ENCODE measurements at regions not wholly inside any gene's neighbourhood (a gene's known extent, or its start where the extent isn't known, plus 50 kb on each side); places are given as distances from the start of the nearest gene placed in this dataset.

DNA sequence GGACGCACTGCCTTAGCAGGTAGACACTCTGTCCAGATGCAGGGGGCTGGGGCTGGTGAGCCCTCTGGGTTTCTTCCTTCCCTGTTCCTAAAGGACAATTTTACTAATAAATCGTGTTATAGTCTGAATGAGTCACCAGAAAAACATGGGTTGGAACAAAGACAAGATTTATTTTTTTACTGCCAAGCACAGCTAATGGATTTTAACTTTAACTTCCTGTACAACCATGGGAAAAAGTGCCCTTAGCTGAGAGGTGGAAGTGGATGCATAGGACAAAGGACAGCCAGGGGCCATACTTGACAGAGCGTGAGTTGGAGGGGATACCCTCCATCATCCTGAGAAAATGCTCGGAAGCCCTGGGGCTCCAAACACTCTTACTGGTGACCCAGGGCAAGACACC is 300.7 kb downstream of the MSX2 start:
- DNase-seq: no peak

DNA sequence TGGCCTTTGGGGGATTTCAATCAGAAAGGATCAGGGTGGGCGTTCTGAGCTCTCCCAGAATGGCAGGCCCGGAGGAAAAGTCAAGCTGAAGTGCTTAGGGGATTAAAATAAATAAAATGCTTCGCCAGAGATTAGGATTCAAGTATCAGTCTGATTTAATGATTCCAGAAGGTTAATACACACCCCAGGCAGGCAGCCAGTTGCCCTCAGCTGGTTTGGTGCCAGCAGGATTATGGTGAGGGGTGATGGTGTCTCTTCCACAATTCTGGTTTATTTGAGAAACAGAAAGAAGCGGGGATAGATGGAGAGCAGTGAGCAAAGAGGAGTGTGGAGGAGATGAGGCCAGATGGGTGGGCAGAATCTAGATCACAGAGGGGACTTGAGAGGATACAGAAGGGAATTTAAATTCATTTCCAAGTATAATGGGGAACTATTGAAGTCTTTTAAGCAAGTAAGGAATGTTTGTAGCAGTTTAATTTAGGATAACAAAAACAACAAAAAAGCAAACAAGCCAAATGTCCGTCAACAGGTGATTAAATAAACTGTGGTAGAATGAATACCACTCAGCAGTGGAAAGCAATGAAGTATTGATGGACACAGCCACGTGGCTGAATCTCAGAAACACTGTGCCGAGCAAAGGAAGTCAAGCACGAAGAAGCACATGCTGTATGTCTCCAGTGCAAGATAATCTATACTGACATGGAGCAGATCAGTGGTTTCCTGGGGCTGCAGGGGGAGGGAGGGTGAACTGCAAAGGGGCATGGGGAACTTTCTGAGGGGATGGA is 297.7 kb downstream of the MSX2 start:
- no peak for DNase-seq

DNA sequence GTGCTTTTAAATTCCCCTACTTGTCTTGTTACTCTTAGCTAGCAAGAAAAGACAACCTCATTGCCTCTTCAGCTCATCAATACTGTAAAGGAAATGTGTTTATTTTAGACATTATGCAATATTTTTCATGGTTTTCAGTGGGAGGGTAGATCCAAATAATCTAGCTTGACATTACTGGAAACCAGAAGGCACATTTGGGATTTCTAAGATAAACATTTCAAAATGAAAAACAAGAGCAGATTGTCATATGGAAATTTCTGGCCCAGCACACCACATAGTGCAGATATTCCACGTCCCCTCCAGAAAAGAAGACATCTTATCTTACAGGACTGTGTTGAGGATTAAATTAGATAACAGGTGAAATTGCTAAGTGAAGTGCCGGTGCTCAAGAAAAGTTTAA is 296.9 kb downstream of the MSX2 start:
- no peak for DNase-seq

DNA sequence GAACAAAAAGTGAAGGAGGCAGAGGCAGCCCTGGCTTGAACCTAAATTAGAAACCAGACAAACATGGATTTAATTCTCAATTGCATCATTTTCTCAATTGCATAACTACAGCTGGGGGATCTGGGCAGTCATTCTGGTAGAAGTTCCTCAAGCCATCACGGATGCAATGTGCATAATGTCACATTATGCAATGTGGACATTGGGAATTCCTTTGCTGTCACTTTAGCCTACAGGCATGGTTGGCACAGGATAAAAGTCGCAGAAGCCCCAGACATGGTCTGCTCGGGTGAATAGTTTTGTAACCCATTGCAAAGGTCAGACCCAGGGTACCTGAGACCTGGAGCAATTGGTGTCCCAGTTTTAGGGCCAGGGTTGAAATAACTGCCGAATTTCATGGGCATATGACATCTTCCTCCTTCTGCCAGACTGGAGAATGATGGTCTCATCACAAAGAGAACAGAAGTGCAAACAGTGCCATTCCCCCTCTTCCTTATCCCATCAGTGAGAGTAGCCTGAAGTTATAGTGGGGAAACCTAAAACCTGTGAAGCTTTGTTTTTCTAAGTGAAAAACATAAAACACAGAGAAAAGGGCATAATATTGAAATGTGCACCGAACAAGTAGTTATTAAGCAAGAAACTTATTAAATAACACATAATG is 290.8 kb downstream of the MSX2 start:
- DNase-seq: no peak

DNA sequence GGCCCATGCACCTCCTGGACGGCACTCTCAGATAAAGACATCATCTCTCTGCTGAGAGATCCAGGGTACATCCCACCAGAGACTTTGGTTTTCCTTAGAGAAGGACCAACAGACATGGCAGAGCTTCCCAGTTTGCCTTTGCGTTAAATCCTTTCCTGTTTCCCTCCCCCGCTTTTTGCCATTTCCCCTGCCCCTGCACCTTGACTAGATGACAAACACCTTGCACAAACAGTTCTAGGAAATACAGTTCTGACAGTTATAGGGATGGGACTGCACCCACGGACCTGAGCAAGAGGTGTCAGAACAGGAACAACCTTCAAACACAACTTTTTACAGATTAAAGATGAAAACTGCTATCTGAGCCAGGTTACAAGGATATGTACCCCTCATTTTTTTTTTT is 288.9 kb downstream of the MSX2 start:
- DNase-seq: no peak

DNA sequence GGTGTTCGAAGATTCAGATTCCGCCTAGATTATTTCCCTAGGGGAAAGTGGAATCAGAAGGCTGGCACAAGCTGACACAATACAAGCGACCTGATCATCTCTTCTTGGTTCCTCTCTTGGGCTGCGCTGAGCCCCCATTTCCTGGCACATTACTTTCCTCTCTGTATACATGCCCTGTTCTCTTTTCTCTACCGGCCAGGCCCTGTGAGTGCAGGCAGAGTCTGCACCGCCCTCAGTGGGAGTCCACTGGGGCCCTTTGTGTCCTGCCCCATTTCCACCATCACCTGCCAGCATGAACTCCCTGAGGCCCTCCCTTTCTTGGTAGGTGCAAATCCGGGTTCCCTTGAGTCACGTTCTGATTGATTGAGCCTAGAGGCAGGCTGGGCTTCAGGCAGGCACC is 287.9 kb downstream of the MSX2 start:
- DNase-seq: no peak

DNA sequence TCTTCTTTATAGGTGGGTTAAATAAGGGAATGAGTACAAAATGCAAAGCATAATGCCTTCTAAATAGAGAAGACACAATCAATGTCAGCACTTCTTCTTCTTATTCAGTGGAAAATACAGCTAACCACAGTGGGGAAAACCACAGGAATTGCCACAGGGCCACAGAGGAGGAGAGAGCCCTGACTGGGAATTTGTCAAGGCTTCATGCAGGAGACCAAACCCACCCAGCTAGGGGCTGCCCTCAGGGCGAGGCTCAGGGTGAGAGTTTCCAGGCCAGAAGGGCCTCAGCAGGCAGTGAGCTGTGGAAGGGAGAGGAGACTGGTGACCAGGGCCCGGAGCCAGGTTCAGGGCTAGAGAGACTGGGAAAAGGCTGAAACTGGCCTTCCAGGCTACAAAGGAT is 279.1 kb downstream of the MSX2 start:
- DNase-seq: no peak

DNA sequence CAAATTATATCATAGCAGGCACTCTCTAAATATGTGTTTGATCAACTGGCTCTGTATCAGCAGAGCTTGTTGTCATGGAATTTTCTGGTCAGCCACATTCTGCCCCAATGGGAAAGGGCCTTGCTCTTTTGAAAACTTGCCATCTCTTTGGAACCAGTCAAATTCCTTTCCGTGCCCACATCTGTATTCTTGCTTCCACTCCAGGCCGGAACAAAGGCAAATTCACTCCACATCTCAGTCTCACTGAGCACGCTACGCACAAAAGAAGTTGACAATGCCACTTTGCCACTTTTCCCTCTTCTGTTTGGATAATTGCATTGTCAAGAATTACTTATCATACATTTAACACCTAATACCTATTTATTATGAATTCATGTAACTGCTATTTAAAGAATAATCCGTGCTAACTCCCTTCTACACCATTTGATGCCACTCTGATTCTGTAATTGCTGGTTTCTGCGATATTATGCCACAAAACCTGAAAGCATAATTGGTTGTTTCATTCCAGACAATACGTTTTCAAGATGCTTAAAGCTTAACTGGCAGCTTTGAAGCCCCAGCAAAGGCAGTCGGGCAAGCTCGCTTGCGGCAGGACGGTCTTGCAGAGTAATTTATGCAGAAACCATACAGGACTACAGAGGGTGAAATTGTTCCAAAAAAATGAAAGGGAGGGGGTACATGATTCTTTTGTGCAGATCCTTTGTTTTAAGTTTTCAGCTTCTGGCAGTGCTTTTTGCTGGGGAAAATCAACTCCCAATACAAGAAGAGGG is 277.7 kb downstream of the MSX2 start:
- no peak for DNase-seq

DNA sequence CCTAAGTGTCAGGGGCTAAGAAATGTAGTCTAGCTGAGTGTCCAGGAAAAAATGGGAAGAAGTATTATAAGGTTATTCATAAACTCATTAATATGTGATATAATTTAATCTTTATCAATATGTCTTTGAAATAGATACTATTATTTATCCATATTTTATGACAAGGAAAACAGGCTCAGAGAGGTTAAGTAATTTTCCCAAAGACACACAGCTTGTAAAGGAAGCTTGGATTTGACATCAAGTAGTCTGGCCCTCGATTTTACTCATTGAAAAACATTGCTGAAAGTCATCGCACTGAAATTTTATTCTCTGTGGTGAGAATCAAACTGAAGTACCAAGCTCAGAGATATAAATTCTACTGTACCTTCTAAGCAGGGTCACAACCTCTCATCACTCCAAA is 276.9 kb downstream of the MSX2 start:
- no peak for DNase-seq

DNA sequence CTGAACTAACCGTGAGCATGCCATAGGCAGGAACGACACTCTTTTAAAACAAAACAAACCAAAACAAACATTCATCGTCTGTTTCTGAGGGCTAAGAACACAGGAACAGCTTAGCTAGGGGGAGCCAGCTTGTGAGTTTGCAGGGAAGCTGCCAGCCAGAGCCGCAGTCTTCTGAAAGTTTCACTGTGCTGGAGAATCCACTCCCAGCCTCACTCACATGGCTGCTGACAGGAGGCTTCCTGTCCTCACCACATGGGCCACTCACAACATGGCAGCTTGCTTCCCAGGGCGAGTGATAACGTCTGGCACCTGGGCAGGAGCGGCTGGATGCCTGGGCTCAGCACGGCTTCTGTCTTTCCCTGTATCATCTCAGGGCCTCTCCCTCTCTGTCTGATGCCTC is 275.2 kb downstream of the MSX2 start:
- DNase-seq: no peak

DNA sequence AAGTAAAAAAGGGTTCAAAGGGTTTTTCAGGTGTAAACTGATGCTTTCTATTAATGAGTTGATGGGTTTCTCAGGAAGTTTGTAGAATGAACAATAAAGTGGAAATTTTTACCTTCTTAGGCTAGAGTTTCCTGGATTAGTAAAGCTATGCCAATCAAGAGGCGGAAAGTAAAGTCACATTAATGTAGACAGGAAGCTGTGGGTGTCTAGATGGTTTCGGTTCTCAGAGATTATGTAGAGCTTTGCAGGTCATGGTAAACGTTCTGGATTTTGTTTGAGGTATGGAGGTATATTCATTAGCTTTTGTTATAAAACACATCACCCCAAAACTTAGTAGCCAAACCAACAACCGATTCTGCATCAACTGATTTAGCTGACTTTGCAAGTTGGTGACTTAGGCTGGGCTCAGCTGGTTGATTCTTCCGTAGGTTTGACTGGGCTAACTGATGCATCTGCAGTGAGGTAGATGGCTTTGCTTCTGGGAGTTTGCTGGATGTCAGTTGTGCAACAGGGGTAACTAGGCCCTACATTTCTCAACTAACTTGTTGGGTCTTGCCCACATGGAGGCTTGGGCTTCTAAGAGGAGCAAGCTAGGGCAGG is 273.8 kb downstream of the MSX2 start:
- no peak for DNase-seq

DNA sequence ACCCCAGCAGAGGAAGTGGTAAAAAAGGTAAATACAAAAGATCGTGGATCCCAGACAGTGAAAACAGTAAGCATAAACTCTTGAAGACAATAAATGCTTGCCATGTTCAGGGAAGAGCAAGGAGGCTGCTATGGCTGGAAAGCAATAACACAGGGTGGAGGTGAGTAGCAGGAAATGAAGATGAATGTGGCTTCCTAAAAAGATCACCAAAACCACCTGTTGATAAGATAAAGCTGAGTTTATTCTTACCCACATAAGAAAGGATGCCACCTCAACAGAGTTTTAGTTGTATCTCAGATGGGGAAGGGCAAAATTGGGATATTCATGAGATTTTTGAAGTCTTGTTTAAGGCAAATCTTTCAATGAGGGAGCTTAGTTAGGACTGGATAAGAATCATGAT is 273.3 kb downstream of the MSX2 start:
- no peak for DNase-seq

DNA sequence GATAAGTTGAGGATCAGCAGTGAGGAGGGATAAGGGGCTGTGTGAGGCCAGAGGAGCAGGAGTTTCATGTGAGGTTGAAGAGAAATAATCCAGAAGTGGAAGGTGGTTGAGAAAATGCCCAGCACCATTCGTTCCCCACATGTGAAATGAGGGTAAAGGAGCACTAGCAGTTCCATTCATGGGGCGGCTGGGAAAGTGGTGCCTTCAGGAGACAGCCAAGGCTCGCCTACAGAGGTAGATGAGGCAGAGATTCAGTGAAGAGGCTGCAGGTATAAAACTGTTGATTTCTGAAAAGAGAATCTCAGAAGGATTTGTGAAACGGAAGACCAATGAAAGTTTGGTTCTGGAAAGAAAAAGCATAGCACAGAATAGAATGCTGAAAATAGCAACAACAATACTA is 272.6 kb downstream of the MSX2 start:
- DNase-seq: no peak

DNA sequence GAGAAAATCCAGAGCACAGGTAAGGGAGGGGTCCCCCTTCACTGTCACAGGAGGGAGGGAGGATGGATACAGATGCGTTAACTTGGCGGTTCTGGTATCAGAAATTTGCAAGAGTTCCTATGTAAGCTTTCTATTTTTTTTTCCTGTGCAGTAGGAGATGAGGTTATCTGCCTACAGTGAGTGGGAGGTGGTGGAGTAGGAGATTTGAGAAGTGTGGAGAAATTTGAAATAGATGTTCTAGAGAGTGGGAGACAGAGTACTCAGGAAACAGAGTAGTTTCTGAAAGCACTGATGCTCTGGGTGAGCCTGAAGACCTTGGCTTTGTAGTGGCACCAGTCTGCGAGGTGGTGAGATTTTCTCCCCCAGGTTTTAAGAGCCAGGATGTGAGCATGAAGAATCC is 271.4 kb downstream of the MSX2 start:
- DNase-seq: no peak

DNA sequence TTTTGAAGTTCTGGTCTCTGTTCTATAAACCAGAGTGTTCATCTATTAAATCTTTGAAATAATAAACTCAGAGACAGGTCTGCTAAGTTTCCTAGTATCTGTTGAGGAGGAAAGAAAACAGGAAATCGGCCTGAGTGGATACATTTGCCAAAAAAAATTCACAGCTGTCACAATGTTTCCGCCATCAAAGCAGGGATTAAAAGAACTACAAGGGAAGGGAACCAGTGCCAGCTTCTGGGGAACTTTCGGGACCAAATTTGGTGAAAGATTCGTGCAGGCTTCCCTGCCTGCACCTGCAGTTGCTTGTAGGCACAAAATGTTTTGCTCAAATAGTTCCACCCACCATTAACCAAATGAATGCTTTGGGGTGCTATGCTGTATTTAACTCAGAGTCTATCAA is 267.5 kb downstream of the MSX2 start:
- DNase-seq: no peak

DNA sequence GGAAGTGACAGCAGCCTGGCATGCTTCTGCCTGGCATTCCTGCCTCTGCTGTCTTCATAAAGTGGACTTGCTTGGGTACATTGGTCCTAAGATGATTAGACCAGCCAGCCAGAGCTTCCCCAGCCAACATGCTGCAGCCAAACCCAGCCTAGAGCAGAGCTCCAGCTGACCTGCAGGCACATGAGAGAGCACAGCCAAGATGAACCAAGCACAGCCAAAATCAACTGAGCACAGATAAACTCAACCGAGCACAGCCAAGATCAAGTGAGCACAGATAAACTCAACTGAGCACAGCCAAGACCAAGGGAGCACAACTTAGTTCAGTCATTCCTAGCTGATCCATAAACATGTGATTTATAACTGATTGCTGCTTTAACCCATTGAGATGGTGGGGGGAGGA is 266.5 kb downstream of the MSX2 start:
- DNase-seq: no peak

DNA sequence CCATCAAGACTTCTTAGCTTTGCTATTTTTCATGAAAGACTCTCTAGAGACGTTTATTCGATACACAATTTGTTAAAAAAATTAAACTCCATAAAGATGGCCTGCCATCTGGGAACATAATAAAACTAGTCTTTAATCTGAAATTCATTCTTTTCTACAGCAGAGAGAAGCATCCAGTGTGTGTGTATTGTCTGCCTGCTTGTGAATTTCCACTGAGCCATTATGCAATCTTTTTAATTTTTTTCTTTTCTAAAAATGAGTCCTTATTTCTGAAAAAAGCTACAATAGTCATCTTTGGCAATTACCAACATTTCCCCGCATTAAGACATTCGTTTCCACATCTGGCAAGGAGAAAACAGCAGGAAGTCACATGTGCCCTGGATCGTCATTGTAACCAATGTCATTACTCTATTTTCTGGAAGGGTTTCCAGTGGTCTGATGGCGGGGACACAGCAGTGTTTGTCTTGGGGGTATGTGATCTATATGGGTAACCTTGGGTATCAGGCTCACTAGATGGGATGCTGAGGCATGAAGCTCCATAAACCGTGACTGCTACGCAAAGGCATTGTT is 263.1 kb downstream of the MSX2 start:
- DNase-seq: no peak

DNA sequence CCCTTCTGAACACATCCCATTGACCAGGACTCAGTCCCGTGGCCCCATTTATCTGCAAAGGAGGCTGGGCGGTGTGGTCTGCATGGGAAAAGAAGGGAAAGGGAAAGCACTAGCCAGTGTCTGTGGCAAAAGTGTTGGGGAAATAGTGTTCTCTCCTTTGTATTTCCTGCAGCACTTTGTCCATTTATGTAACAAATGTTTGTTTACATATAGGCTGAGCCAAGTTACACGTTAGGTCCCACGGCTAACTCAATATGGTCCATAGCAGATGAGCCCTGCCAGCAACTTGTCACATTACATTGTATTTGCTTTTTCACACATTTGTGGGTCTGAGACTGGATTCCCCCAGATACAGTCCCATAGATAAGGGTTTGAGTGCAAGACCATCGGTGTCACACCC is 260.5 kb downstream of the MSX2 start:
- DNase-seq: no peak

DNA sequence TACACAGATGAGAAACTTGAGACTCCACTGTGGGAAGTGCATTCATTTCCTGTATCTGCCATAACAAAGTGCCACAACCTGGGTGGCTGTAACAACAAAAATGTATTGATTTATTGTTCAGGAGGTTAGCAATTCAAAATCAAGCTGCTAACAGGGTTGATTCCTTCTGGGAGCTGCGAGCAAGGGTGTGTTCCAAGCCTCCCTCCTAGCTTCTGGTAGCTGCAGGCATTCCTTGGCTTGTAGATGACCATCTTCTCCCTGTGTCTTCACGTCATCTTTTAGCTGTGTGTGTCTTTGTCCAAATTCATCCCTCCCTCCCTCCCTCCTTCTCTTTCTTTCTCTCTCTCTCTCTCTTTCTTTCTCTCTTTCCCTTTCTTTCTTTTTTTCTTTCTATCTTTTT is 258.1 kb downstream of the MSX2 start:
- DNase-seq: no peak

DNA sequence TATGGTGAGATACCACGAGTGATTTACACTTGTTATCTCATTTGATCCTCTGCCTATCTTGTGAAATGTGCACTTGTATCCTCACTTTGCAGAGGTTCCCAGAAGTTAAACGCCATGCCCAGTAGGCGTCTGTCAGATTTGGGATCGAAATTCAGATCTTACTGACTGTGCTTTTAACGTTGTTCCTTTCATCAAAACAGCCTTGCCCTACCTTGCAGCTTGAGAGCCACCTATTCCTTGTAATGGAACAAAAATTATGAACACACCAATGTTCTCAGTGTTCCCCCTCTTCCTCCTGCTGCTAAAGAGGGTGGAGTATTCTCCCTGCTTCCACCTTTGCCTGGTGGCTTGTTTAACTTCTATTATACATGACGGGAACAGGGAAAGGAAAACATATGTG is 257.0 kb downstream of the MSX2 start:
- DNase-seq: no peak

DNA sequence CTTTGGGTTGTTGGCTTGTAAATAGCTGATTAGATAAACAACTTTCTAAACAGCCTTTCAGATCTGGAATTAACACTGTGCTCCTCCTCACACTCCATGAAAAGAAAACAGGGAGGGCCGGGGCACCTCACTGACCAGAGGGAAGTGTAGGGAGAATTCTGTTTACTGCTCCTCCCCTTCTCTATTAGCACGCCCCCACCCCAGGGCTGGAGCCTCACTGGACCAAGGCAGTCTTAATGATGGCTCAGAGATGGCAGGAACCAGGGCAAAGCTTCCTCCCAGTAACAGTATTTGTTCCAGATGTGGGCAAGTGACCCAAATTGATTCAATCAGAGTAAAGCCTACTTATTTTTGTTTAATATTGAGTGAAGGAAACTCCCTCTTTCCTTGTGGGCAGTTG is 256.6 kb downstream of the MSX2 start:
- no peak for DNase-seq

DNA sequence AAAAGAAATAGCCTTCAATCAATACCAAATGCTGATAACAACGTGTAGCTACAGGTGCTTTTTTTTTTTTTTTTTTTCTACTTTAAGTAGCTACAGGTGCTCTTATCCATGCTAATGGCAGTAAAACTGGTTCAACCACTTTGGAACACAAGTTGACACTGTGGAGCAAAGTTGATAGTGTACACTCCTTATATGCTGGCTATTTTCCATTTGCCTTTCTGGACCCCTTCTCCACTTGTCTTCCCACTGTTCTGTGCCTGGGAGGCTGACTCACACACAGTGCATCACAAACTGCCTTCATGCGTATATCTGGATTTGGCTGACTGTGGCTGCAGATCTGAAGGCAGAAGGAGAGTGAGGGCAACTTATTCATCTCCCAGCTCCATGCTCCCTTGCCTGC is 247.9 kb downstream of the MSX2 start:
- DNase-seq: no peak

DNA sequence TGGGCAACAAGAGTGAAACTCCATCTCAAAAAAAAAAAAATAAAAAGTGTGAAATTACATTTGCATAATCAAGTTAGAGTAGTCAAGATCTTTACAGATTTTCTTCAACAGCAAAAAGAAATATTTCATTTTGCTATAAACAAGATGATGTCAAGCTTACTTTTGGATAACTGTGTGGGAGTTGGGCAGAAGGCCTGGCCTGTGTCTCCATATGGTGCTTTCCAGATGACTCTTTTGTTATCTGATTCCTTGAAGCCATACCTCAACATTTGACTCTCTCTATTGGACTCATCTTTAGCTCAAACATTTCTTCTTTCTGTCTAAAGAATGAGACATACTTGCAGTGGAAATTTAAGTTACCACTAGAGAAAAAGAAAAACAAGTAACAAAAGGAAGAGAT is 246.8 kb downstream of the MSX2 start:
- no peak for DNase-seq

DNA sequence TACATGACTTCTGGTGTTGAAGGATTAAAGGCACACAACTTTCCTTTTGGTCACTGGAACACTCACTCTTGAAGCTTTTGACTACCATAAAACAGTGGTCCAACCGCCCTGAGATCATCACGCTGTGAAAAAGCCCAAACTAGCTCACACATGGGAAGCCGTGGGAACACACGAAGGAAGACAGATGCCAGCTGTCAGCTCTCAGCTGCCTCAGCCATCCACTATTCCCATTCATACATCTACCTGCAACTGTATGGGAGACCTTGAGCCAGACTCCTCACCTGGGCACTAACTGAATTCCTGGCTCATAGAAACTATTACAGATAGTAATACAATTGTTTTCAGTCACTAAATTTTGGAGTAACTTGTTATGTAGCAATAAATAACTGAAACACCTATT is 246.1 kb downstream of the MSX2 start:
- no peak for DNase-seq
